K562 (cell line): ENCODE measurements at regions not wholly inside any gene's neighbourhood (a gene's known extent, or its start where the extent isn't known, plus 50 kb on each side); places are given as distances from the start of the nearest gene placed in this dataset.

Source experiments
- ATAC-seq: fragments of 200-7000 bp; cut with Tn5 transposase; 3 replicates; pipeline ENCODE4 v1.9.1; 2020; ENCODE audit warnings: moderate library complexity
- BruUV-seq: library from RNA; stranded (reverse); fragments of 400-500 nt; replicated peaks from 2 replicates; lab custom pipeline; 2021; lab: Mats Ljungman, UMichigan
- CTCF ChIA-PET: fragments of 300-600 bp; formaldehyde crosslinking; extraction: SDS; loops from one replicate; lab custom pipeline; 2021; ENCODE audit warnings: low intra/inter-chr PET ratio; lab: Yijun Ruan, JAX
- POLR2A ChIA-PET: fragments of 300-600, 350-650 bp; sonication (Branson Sonifier 250); formaldehyde crosslinking; extraction: SDS; loops from one replicate; lab custom pipeline; 2021; ENCODE audit warnings: antibody characterized with exemption, inconsistent platforms; lab: Yijun Ruan, JAX
- DNase-seq, 4 experiments: peaks; one replicate each; pipeline versions ENCODE4 v3.0.0 to v3.0.0-alpha.2; 2011 to 2018; ENCODE audit warnings: low spot score in 3 of 4, mixed read lengths in 3 of 4; ENCODE audit errors: extremely low read depth in 1 of 4
- FAIRE-seq: peaks from 2 replicates; lab custom pipeline; 2011; peaks lifted over from hg19 to GRCh38; lab: Jason Lieb, UNC
- H2AFZ ChIP-seq: 2 replicates; pipeline ENCODE4 v1.6.0; 2011; ENCODE audit warnings: low read depth, low read length, control low read depth, inconsistent platforms
- H3K27ac ChIP-seq: fragments of 200-600 bp; 3 replicates; pipeline ENCODE4 v1.8.0; 2011; ENCODE audit warnings: low read depth, mild to moderate bottlenecking, control low read depth, inconsistent platforms, low read length, moderate library complexity, mixed read lengths; ENCODE audit errors: extremely low read depth
- H3K27me3 ChIP-seq, 2 experiments: fragments of 300-600 bp in 1 of 2; 2 replicates in 1 of 2; 3 replicates in 1 of 2; pipeline versions ENCODE4 v1.6.0 to v1.8.0; 2011; ENCODE audit warnings: inconsistent platforms in 2 of 2, low read length in 2 of 2, mild to moderate bottlenecking in 1 of 2, mixed read lengths in 1 of 2, moderate library complexity in 1 of 2; ENCODE audit not compliant: control insufficient read depth in 2 of 2, insufficient read depth in 2 of 2
- H3K36me3 ChIP-seq: fragments of 300-600 bp; 3 replicates; pipeline ENCODE4 v1.8.0; 2011; ENCODE audit warnings: mild to moderate bottlenecking, low read length, inconsistent platforms; ENCODE audit not compliant: control insufficient read depth, insufficient read depth
- H3K4me1 ChIP-seq, 2 experiments: fragments of 200-600 bp in 1 of 2; replicated peaks in 1 of 2; 2 replicates in 1 of 2; 3 replicates in 1 of 2; pipeline versions ENCODE4 v1.5.1 to v1.8.0; 2011; ENCODE audit warnings: inconsistent platforms in 2 of 2, low read length in 2 of 2, mild to moderate bottlenecking in 1 of 2, mixed read lengths in 1 of 2, moderate library complexity in 1 of 2; ENCODE audit not compliant: control insufficient read depth in 2 of 2, insufficient read depth in 2 of 2
- H3K4me2 ChIP-seq: 2 replicates; pipeline ENCODE4 v1.6.1; 2011; ENCODE audit warnings: low read length, control low read depth, inconsistent platforms, mixed read lengths; ENCODE audit not compliant: insufficient read depth
- H3K4me3 ChIP-seq: fragments of 200-600 bp; sonication (generic), shearing (Covaris generic); 2 replicates; pipeline ENCODE4 v1.5.1; 2016; ENCODE audit warnings: control low read depth, inconsistent platforms
- H3K79me2 ChIP-seq: fragments of 200-600 bp; 3 replicates; pipeline ENCODE4 v1.8.0; 2011; ENCODE audit warnings: low read length, inconsistent platforms; ENCODE audit not compliant: control insufficient read depth, insufficient read depth
- H3K9ac ChIP-seq, 2 experiments: 2 replicates each; pipeline versions ENCODE4 v1.6.0 to v1.6.1; 2011; ENCODE audit warnings: low read depth in 2 of 2, low read length in 2 of 2, control low read depth in 1 of 2, inconsistent platforms in 1 of 2, mild to moderate bottlenecking in 1 of 2, mixed read lengths in 1 of 2; ENCODE audit not compliant: insufficient read depth in 1 of 2
- H3K9me1 ChIP-seq: one replicate; pipeline ENCODE4 v1.6.0; 2011; ENCODE audit warnings: inconsistent platforms, mild to moderate bottlenecking, low read length, moderate library complexity; ENCODE audit not compliant: control insufficient read depth, insufficient read depth
- H3K9me3 ChIP-seq: replicated peaks from 2 replicates; pipeline ENCODE4 v1.5.1; 2011; ENCODE audit warnings: low read depth, low read length, inconsistent platforms; ENCODE audit not compliant: control insufficient read depth, insufficient read depth
- H4K20me1 ChIP-seq: replicated peaks from 2 replicates; pipeline ENCODE4 v1.6.1; 2011; ENCODE audit warnings: low read length, inconsistent platforms, mixed read lengths; ENCODE audit not compliant: control insufficient read depth, insufficient read depth
- FOXM1 ChIP-seq, 2 experiments: fragments of 450-650 bp in 1 of 2; sonication (generic) in 1 of 2; formaldehyde crosslinking in 1 of 2; IDR thresholded peaks; 2 replicates each; pipeline versions ENCODE4 v1.6.1 to v1.9.0; 2017 to 2022; ENCODE audit warnings: low read depth in 2 of 2, mild to moderate bottlenecking in 2 of 2, missing genetic modification reagents in 1 of 2, moderate library complexity in 1 of 2
- KLF6 ChIP-seq: fragments of 250-450 bp; sonication (Bioruptor Pico); IDR thresholded peaks from 2 replicates; pipeline ENCODE4 v1.4.0; 2020; ENCODE audit warnings: mild to moderate bottlenecking, moderate library complexity, borderline replicate concordance
- MAX ChIP-seq: sonication (generic); formaldehyde crosslinking; IDR thresholded peaks from 2 replicates; pipeline ENCODE4 v1.9.0; 2022; ENCODE audit warnings: mild to moderate bottlenecking, missing genetic modification reagents
- SFPQ ChIP-seq: fragments of 200-400 bp; formaldehyde crosslinking; IDR thresholded peaks from 2 replicates; pipeline ENCODE4 v1.6.1; 2017; ENCODE audit warnings: mild to moderate bottlenecking, low read depth, low read length, moderate library complexity
- XRCC5 ChIP-seq: fragments of 200-400 bp; formaldehyde crosslinking; IDR thresholded peaks from 2 replicates; pipeline ENCODE4 v1.6.1; 2017; ENCODE audit warnings: low read depth, mild to moderate bottlenecking, low read length
- ZNF512 ChIP-seq: IDR thresholded peaks from 2 replicates; pipeline ENCODE4 v1.6.1; 2016; ENCODE audit warnings: missing genetic modification characterization, missing compliant biosample characterization
- ZNF717 ChIP-seq: fragments of 250-450 bp; sonication (Bioruptor Pico); IDR thresholded peaks from 2 replicates; pipeline ENCODE4 v1.5.0; 2021
- WGBS: fragments of 100-300 bp; shearing (Covaris generic); methylation state at CpG from one replicate; pipeline ENCODE4 v1.1.6; 2016; ENCODE audit warnings: low coverage, mixed read lengths; ENCODE audit not compliant: insufficient coverage; ENCODE audit errors: missing lambda C conversion rate; 5-methylcytosine and 5-hydroxymethylcytosine counted together
- in situ Hi-C: fragments of 300-500 bp; cut with MboI; formaldehyde crosslinking; loops from 4 replicates; pipeline ENCODE4 v1.15.0; 2018; ENCODE audit warnings: inconsistent platforms, mixed read lengths
- intact Hi-C: fragments of 100-400 bp; cut with micrococcal nuclease; formaldehyde crosslinking; loops from 2 replicates; pipeline ENCODE4 v1.14.2; 2022

- Histone ChIP-seq H3K4me1 (peaks cover 8 to 19% of the 10 kb centered on the region in 2 experiments; a peak in 4 of 5 replicates), H3K9me1 (no peaks in the 10 kb centered on the region), H3K4me3 (no peak overlapping the region), H3K9me3 (no peaks in the 10 kb centered on the region), H4K20me1 (no peaks in the 10 kb centered on the region), H3K79me2 (no peaks in the 10 kb centered on the region), H3K27ac (no peak overlapping the region), H3K27me3 (no peaks in the 10 kb centered on the region), H3K36me3 (no peaks in the 10 kb centered on the region), H2AFZ (no peak overlapping the region), H3K9ac (peak overlapping the region in 1 of 2 experiments; percentile 46; a peak in 2 of 4 replicates), H3K4me2 (no peak overlapping the region)
- 59% methylated on average over 15 of the region's 15 CpGs for WGBS
- in situ Hi-C loops, result no loop called here
- CTCF ChIA-PET, result no interaction called here
- intact Hi-C loops, result no loop called here
- DNase-seq (no peak), ATAC-seq (no peak), FAIRE-seq (no peak)
- POLR2A ChIA-PET, result no interaction called here
- BruUV-seq, result no TSS peak
- TF ChIP-seq KLF6 (no peak), MAX (peak; percentile 35; the same call in 1 of the 2 replicates), ZNF512 (tag) (no peak), XRCC5 (no peak), ZNF717 (CRISPR knock-in tag) (no peak), FOXM1 (IDR thresholded peaks at IDR 0.05; ENCODE audit: low read depth) (no peak), FOXM1 (CRISPR knock-in tag; IDR thresholded peaks at IDR 0.05; ENCODE audit: low read depth) (no peak), SFPQ (no peak)
These were observed 106.3 kb downstream of the LSM3 start for GRCh38 chr3:14284694-14285547.
